PFSK-1 (cell line): ENCODE measurements at regions not wholly inside any gene's neighbourhood (a gene's known extent, or its start where the extent isn't known, plus 50 kb on each side); places are given as distances from the start of the nearest gene placed in this dataset.

Source experiments
- FOXP2 ChIP-seq: optimal IDR thresholded peaks from 2 replicates; pipeline ENCODE3; 2011; ENCODE audit warnings: borderline replicate concordance, control low read depth, inconsistent platforms; ENCODE audit not compliant: insufficient read depth; ENCODE audit errors: extremely low read length, extremely low read depth
- POLR2AphosphoS5 ChIP-seq: IDR thresholded peaks from 2 replicates; pipeline ENCODE4 v1.6.1; 2012; ENCODE audit warnings: low read depth, mild to moderate bottlenecking, control low read depth, low read length, moderate library complexity
- SIN3A ChIP-seq: IDR thresholded peaks from 2 replicates; pipeline ENCODE4 v1.6.1; 2012; ENCODE audit warnings: mild to moderate bottlenecking, low read length, moderate library complexity, borderline replicate concordance; ENCODE audit not compliant: insufficient read depth
- TAF1 ChIP-seq: IDR thresholded peaks from 2 replicates; pipeline ENCODE4 v1.6.1; 2012; ENCODE audit warnings: low read length, control low read depth, borderline replicate concordance; ENCODE audit not compliant: insufficient read depth
- TF ChIP-seq, protein P1 (sequence below), 2 experiments: IDR thresholded peaks; 2 replicates each; pipeline versions ENCODE4 v1.6.1 to v1.8.0; 2011 to 2012; ENCODE audit warnings: low read depth in 2 of 2, low read length in 2 of 2, control low read depth in 1 of 2, inconsistent platforms in 1 of 2, mild to moderate bottlenecking in 1 of 2, moderate library complexity in 1 of 2; ENCODE audit not compliant: insufficient read depth in 1 of 2

DNA sequence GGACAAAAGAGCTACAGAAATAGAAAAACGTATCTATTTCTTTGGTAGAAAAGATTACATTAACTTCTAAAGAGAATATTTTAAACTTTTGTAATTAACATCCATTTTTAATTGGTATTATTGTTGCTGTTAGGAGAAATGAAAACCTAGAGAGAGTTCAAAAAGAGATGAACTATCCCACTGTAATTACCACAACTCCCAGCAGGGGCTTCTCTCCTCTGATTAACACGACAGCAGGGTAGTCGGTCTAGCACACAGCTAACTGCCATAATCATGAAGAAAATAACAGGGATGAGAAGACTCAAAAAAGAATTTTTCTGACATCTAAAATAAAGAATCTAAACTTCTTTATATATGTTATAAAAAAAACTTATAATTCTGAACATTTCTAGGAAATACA, 86.2 kb upstream of the CDH9 start:
- TF ChIP-seq, protein P1, sequence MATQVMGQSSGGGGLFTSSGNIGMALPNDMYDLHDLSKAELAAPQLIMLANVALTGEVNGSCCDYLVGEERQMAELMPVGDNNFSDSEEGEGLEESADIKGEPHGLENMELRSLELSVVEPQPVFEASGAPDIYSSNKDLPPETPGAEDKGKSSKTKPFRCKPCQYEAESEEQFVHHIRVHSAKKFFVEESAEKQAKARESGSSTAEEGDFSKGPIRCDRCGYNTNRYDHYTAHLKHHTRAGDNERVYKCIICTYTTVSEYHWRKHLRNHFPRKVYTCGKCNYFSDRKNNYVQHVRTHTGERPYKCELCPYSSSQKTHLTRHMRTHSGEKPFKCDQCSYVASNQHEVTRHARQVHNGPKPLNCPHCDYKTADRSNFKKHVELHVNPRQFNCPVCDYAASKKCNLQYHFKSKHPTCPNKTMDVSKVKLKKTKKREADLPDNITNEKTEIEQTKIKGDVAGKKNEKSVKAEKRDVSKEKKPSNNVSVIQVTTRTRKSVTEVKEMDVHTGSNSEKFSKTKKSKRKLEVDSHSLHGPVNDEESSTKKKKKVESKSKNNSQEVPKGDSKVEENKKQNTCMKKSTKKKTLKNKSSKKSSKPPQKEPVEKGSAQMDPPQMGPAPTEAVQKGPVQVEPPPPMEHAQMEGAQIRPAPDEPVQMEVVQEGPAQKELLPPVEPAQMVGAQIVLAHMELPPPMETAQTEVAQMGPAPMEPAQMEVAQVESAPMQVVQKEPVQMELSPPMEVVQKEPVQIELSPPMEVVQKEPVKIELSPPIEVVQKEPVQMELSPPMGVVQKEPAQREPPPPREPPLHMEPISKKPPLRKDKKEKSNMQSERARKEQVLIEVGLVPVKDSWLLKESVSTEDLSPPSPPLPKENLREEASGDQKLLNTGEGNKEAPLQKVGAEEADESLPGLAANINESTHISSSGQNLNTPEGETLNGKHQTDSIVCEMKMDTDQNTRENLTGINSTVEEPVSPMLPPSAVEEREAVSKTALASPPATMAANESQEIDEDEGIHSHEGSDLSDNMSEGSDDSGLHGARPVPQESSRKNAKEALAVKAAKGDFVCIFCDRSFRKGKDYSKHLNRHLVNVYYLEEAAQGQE (IDR thresholded peaks at IDR 0.05; ENCODE audit: insufficient read depth in 1 of 2, low read depth in 2 of 2, low read length in 2 of 2), result no peak
- TF ChIP-seq TAF1, result no peak
- TF ChIP-seq POLR2AphosphoS5, result no peak
- no peak for TF ChIP-seq FOXP2
- TF ChIP-seq SIN3A, result no peak

- TF ChIP-seq, protein P1 (IDR thresholded peaks at IDR 0.05; ENCODE audit: insufficient read depth in 1 of 2, low read depth in 2 of 2, low read length in 2 of 2), result no peak
- TF ChIP-seq TAF1 (no peak), SIN3A (no peak), POLR2AphosphoS5 (no peak), FOXP2 (no peak)
Observed at GRCh38 chr5:27103486-27103885, 65.1 kb upstream of the CDH9 start.

GRCh38 chr5:27093279-27093678, 54.9 kb upstream of the CDH9 start:
- TF ChIP-seq POLR2AphosphoS5, result no peak
- no peak for TF ChIP-seq TAF1
- no peak for TF ChIP-seq FOXP2
- no peak for TF ChIP-seq SIN3A
- TF ChIP-seq, protein P1 (IDR thresholded peaks at IDR 0.05; ENCODE audit: insufficient read depth in 1 of 2, low read depth in 2 of 2, low read length in 2 of 2), result no peak

DNA sequence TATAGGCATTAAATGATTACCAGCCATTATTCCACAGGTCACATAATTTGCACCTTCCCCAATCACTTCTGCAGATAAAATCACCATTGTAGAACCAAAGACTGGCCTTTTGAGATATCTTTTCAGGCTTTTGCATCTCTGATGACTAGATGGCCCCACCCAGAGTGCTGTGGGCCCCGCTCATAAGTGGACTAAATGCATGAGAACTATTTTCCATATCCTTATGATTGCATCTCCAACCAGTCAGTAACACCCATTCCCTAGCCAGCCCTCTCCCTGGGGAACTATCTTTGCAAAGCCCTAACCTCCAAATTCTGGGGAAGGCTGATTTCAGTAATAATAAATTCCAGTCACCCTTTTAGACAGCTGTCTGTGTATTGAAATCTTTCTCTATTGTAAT, 53.5 kb upstream of the CDH9 start:
- TF ChIP-seq SIN3A, result no peak
- TF ChIP-seq FOXP2, result no peak
- TF ChIP-seq POLR2AphosphoS5, result no peak
- TF ChIP-seq TAF1, result no peak
- TF ChIP-seq, protein P1 (IDR thresholded peaks at IDR 0.05; ENCODE audit: insufficient read depth in 1 of 2, low read depth in 2 of 2, low read length in 2 of 2), result no peak
